Fibroblast of lung (primary cell): ENCODE measurements at regions not wholly inside any gene's neighbourhood (a gene's known extent, or its start where the extent isn't known, plus 50 kb on each side); places are given as distances from the start of the nearest gene placed in this dataset.

ENCODE experiments used
- DNase-seq, 2 donors: peaks; one replicate each; pipeline versions ENCODE4 v3.0.0 to v3.0.0-alpha.2; 2010; ENCODE audit warnings: low read depth in 2 of 2
- H2AFZ ChIP-seq: 2 replicates; pipeline ENCODE4 v1.5.1; 2012; ENCODE audit warnings: low read length, control low read depth, inconsistent platforms
- H3K27ac ChIP-seq: 2 replicates; pipeline ENCODE4 v1.5.1; 2011; ENCODE audit warnings: low read length, control low read depth; ENCODE audit not compliant: insufficient read depth
- H3K27me3 ChIP-seq: 2 replicates; pipeline ENCODE4 v1.5.1; 2011; ENCODE audit warnings: mild to moderate bottlenecking, low read length; ENCODE audit not compliant: control insufficient read depth, insufficient read depth
- H3K36me3 ChIP-seq: 2 replicates; pipeline ENCODE4 v1.5.1; 2011; ENCODE audit warnings: low read length; ENCODE audit not compliant: control insufficient read depth, insufficient read depth
- H3K4me1 ChIP-seq: 2 replicates; pipeline ENCODE4 v1.5.1; 2011; ENCODE audit warnings: low read length; ENCODE audit not compliant: control insufficient read depth, insufficient read depth; ENCODE audit errors: extremely low read depth
- H3K4me2 ChIP-seq: 2 replicates; pipeline ENCODE4 v1.5.1; 2011; ENCODE audit warnings: low read length, control low read depth; ENCODE audit not compliant: insufficient read depth; ENCODE audit errors: extremely low read depth
- H3K4me3 ChIP-seq, 4 experiments: fragments of 200-600 bp in 1 of 4; sonication (generic) in 1 of 4; replicated peaks in 1 of 4; 2 replicates each; pipeline ENCODE4 v1.5.1; 2011 to 2016; ENCODE audit warnings: low read length in 4 of 4, low read depth in 3 of 4, mild to moderate bottlenecking in 3 of 4, control low read depth in 2 of 4, inconsistent platforms in 1 of 4, mixed read lengths in 1 of 4; ENCODE audit not compliant: insufficient read depth in 1 of 4; ENCODE audit errors: control extremely low read depth in 1 of 4
- H3K79me2 ChIP-seq: 2 replicates; pipeline ENCODE4 v1.5.1; 2012; ENCODE audit warnings: mild to moderate bottlenecking, low read length, inconsistent platforms; ENCODE audit not compliant: control insufficient read depth, insufficient read depth
- H3K9ac ChIP-seq: 2 replicates; pipeline ENCODE4 v1.5.1; 2011; ENCODE audit warnings: mild to moderate bottlenecking, low read length, control low read depth; ENCODE audit not compliant: insufficient read depth
- H3K9me3 ChIP-seq: 2 replicates; pipeline ENCODE4 v1.5.1; 2012; ENCODE audit warnings: low read depth, low read length; ENCODE audit not compliant: control insufficient read depth, insufficient read depth
- H4K20me1 ChIP-seq: 2 replicates; pipeline ENCODE4 v1.5.1; 2011; ENCODE audit warnings: low read length; ENCODE audit not compliant: control insufficient read depth, insufficient read depth; ENCODE audit errors: extremely low read depth
- CTCF ChIP-seq, 2 donors: IDR thresholded peaks in 1 of 2; conservative IDR thresholded peaks in 1 of 2; 1 replicate in 1 of 2; 2 replicates in 1 of 2; pipeline ENCODE4 v1.5.1; 2011 to 2012; ENCODE audit warnings: low read length in 2 of 2, control low read depth in 1 of 2, inconsistent platforms in 1 of 2, low read depth in 1 of 2, mild to moderate bottlenecking in 1 of 2
- EZH2 ChIP-seq: IDR thresholded peaks from 2 replicates; pipeline ENCODE4 v1.5.1; 2012; ENCODE audit warnings: low read length, control low read depth, mild to moderate bottlenecking; ENCODE audit errors: missing control alignments

- Histone ChIP-seq H4K20me1 (no peaks in the 10 kb centered on the region), H3K27me3 (no peaks in the 10 kb centered on the region), H3K9ac (no peak overlapping the region), H3K79me2 (no peaks in the 10 kb centered on the region), H2AFZ (no peak overlapping the region), H3K9me3 (no peaks in the 10 kb centered on the region), H3K27ac (no peak overlapping the region), H3K4me2 (no peak overlapping the region), H3K4me1 (no peaks in the 10 kb centered on the region), H3K4me3 (no peak overlapping the region), H3K36me3 (no peaks in the 10 kb centered on the region)
- TF ChIP-seq CTCF (conservative IDR thresholded peaks at IDR 0.05 in 1 of 2, IDR thresholded peaks at IDR 0.05 in 1 of 2; ENCODE audit: low read depth in 1 of 2, low read length in 2 of 2), result no peak
- TF ChIP-seq EZH2, result no peak
- no peak for DNase-seq
These were observed 259.8 kb upstream of the CAMK1G start for GRCh38 chr1:209323743-209324142.

DNA sequence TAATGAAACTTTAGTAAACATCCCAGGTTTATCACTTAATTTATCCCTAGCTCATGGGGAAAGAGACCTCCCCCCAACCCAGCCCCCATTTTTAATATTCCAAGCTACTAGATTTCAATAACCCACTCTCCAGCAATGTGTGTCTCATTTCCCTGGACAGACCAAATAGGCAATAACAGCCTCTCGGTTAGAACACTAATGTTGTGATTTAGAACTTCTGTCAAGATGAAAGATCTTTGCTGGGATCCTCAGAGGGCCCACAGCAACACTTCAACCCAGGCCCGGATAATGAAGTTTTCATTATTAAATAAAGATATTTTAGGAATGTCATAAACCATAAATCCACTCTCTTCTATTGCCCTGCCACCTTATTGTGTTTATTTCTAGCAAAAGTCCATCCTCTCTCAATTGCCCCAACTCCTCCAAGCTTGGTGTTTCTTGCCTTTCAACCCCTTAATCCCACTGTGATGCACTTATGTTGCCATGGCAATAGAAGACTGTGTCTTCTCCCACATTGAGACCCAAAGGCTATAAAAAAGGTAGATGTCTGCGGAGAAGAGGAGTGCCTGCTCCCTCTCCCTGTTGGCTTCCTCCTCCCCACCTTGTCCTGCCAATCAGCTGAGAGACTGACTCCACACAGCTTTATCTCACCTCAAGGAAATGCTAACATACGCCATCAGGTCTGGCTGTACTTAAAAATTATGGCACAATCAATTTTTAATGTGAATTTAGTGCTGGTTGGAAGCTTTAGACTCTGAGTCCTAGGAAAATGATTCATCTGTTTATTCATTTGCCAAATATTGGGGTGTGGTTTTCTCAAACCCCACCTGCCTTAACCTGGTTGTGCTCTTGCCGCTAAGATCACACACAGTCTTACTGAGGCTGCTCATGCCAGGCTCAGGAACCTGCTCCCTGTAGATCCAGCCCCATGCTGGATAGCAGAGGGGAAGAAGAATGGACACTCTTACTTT, 258.3 kb upstream of the CAMK1G start:
- no peak overlapping the region for H3K4me3 ChIP-seq
- H3K9ac ChIP-seq, result no peak overlapping the region
- H3K27ac ChIP-seq, result no peak overlapping the region
- DNase-seq, result no peak
- H3K79me2 ChIP-seq, result no peaks in the 10 kb centered on the region
- H3K27me3 ChIP-seq, result no peaks in the 10 kb centered on the region
- H3K9me3 ChIP-seq, result no peaks in the 10 kb centered on the region
- no peaks in the 10 kb centered on the region for H3K4me1 ChIP-seq
- no peaks in the 10 kb centered on the region for H3K36me3 ChIP-seq
- no peak for TF ChIP-seq EZH2
- TF ChIP-seq CTCF (conservative IDR thresholded peaks at IDR 0.05 in 1 of 2, IDR thresholded peaks at IDR 0.05 in 1 of 2; ENCODE audit: low read depth in 1 of 2, low read length in 2 of 2), result no peak
- H2AFZ ChIP-seq, result no peak overlapping the region
- H3K4me2 ChIP-seq, result no peak overlapping the region
- no peaks in the 10 kb centered on the region for H4K20me1 ChIP-seq

DNA sequence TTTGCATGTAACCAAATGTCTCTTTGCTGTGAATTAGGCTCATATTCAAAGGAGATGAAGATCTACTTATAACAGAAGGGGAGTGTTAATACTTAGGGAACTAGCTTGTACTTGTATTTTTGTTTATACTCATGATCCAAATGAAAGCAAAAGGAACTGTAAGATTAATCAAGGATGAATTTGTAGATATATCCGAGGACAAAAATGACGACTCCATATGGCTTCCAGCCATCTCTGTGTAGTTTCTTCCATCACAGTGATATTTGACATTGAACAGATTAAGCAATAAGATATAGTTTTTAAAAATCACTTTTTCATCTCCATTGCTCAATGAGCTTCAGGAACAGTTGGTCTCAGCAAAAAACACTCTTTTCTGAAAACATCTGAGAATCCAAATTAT, 257.4 kb upstream of the CAMK1G start:
- Histone ChIP-seq H3K4me3 (no peak overlapping the region), H3K27ac (no peak overlapping the region), H3K36me3 (no peaks in the 10 kb centered on the region), H3K9ac (no peak overlapping the region), H3K4me2 (no peak overlapping the region), H3K79me2 (no peaks in the 10 kb centered on the region), H3K27me3 (no peaks in the 10 kb centered on the region), H3K4me1 (no peaks in the 10 kb centered on the region), H2AFZ (no peak overlapping the region), H4K20me1 (no peaks in the 10 kb centered on the region), H3K9me3 (no peaks in the 10 kb centered on the region)
- TF ChIP-seq EZH2, result no peak
- no peak for TF ChIP-seq CTCF (conservative IDR thresholded peaks at IDR 0.05 in 1 of 2, IDR thresholded peaks at IDR 0.05 in 1 of 2; ENCODE audit: low read depth in 1 of 2, low read length in 2 of 2)
- no peak for DNase-seq
